ENCODE measurements at regions not wholly inside any gene's neighbourhood (a gene's known extent, or its start where the extent isn't known, plus 50 kb on each side); places are given as distances from the start of the nearest gene placed in this dataset.

GRCh38 chr2:224126003-224126402 is 86.9 kb upstream of the SERPINE2 start (continued):
- TF ChIP-seq REST (IDR thresholded peaks at IDR 0.05; ENCODE audit: low read depth, low read length) (no peak), NFIC (IDR thresholded peaks at IDR 0.05; ENCODE audit: low read depth, low read length) (no peak), E2F4 (IDR thresholded peaks at IDR 0.05; ENCODE audit: low read depth, low read length) (no peak), SMARCA5 (IDR thresholded peaks at IDR 0.05) (no peak), KAT2A (conservative IDR thresholded peaks at IDR 0.05; ENCODE audit: control insufficient read depth, low read depth, low read length) (no peak)

GRCh38 chr2:224122542-224122941 is 83.5 kb upstream of the SERPINE2 start:
- H3K27me3 ChIP-seq (replicated peaks in 1 of 2; ENCODE audit: control insufficient read depth in 2 of 2, insufficient read depth in 2 of 2, low read length in 1 of 2) = no peaks in the 10 kb centered on the region
- no peaks in the 10 kb centered on the region for H3K4me1 ChIP-seq (ENCODE audit: control insufficient read depth, insufficient read depth, low read length)
- FAIRE-seq (no peak), DNase-seq (ENCODE audit: low read depth, low spot score) (no peak), ATAC-seq (no peak)
- no TSS peak for BruUV-seq (replicated peaks)
- in situ Hi-C loops (cut with MboI) (no loop called here), intact Hi-C loops (cut with micrococcal nuclease; ENCODE audit: unreplicated experiment) (no loop called here)
- no peak overlapping the region for H3K27ac ChIP-seq (ENCODE audit: control insufficient read depth, insufficient read depth)
- no peak overlapping the region for H2AFZ ChIP-seq (ENCODE audit: control insufficient read depth, low read depth, low read length)
- H3K9me3 ChIP-seq (replicated peaks; ENCODE audit: control insufficient read depth, insufficient read depth, low read length) = no peaks in the 10 kb centered on the region; the same call in 2 of the 3 replicates
- ChIA-PET CTCF (no interaction called here), SMC1A (ENCODE audit: uncharacterized antibody, unreplicated experiment) (no interaction called here), RAD21 (ENCODE audit: unreplicated experiment) (no interaction called here), POLR2A (no interaction called here)
- no peaks in the 10 kb centered on the region for H3K79me2 ChIP-seq (ENCODE audit: control insufficient read depth, insufficient read depth, low read length)
- no peak overlapping the region for H3K9ac ChIP-seq (ENCODE audit: control insufficient read depth, insufficient read depth, low read length)
- H4K20me1 ChIP-seq (ENCODE audit: control insufficient read depth, insufficient read depth) = no peaks in the 10 kb centered on the region
- H3K4me2 ChIP-seq (ENCODE audit: control insufficient read depth, insufficient read depth) = no peak overlapping the region
- H3K36me3 ChIP-seq (ENCODE audit: control insufficient read depth in 2 of 2, insufficient read depth in 2 of 2, low read length in 1 of 2) = no peaks in the 10 kb centered on the region
- H3K4me3 ChIP-seq = no peak overlapping the region
- TF ChIP-seq SKIL (IDR thresholded peaks at IDR 0.05; ENCODE audit: low read depth, poor library complexity, severe bottlenecking) = no peak
- no peak for TF ChIP-seq MLLT1 (IDR thresholded peaks at IDR 0.05)
- no peak for TF ChIP-seq ASH2L (IDR thresholded peaks at IDR 0.05; ENCODE audit: borderline replicate concordance, low read depth)
- TF ChIP-seq WRNIP1 (IDR thresholded peaks at IDR 0.05; ENCODE audit: borderline replicate concordance, low read depth, low read length) = no peak
- no peak for TF ChIP-seq ZNF274 (IDR thresholded peaks at IDR 0.05; ENCODE audit: insufficient read depth, insufficient read length)
- TF ChIP-seq ZNF592 (IDR thresholded peaks at IDR 0.05) = no peak

All from GM12878 (cell line).